G401 (cell line): ENCODE measurements at regions not wholly inside any gene's neighbourhood (a gene's known extent, or its start where the extent isn't known, plus 50 kb on each side); places are given as distances from the start of the nearest gene placed in this dataset.

Experiments
- DNase-seq: peaks from one replicate; pipeline ENCODE4 v3.0.0-alpha.2; 2015; ENCODE audit warnings: low spot score
- in situ Hi-C: cut with HindIII; loops from 2 replicates; pipeline ENCODE4 v1.10.0; 2016; ENCODE audit warnings: low sequenced_read_pairs, mixed read lengths

- in situ Hi-C loops, result no loop called here
- DNase-seq, result no peak
Observed at GRCh38 chr18:54030434-54030833, 194.0 kb downstream of the MBD2 start.

- in situ Hi-C loops, result no loop called here
Observed at GRCh38 chr18:54023471-54023870, 201.0 kb downstream of the MBD2 start.

GRCh38 chr18:54020966-54021365 is 203.5 kb downstream of the MBD2 start:
- DNase-seq, result no peak
- in situ Hi-C loops, result no loop called here

More at GRCh38 chr18:54023471-54023870, 201.0 kb downstream of the MBD2 start:
- no peak for DNase-seq

GRCh38 chr18:54020156-54020745 is 204.2 kb downstream of the MBD2 start:
- DNase-seq, result no peak
- in situ Hi-C loops, result no loop called here

GRCh38 chr18:54019641-54020040 is 204.8 kb downstream of the MBD2 start:
- in situ Hi-C loops, result no loop called here
- DNase-seq, result no peak

GRCh38 chr18:54013452-54013851 is 211.0 kb downstream of the MBD2 start:
- DNase-seq, result no peak
- in situ Hi-C loops, result no loop called here

- DNase-seq, result no peak
- in situ Hi-C loops, result no loop called here
Observed at GRCh38 chr18:54004828-54005227, 219.6 kb downstream of the MBD2 start.

GRCh38 chr18:54003195-54003594 is 221.3 kb downstream of the MBD2 start:
- in situ Hi-C loops, result no loop called here
- no peak for DNase-seq

- no peak for DNase-seq
- in situ Hi-C loops, result no loop called here
Observed at GRCh38 chr18:53997064-53997463, 227.4 kb downstream of the MBD2 start.

- no peak for DNase-seq
- in situ Hi-C loops, result no loop called here
Observed at GRCh38 chr18:53994016-53994415, 230.5 kb downstream of the MBD2 start.

GRCh38 chr18:53991805-53992204 is 232.7 kb downstream of the MBD2 start:
- in situ Hi-C loops, result no loop called here
- no peak for DNase-seq

GRCh38 chr18:53991202-53991601 is 233.3 kb downstream of the MBD2 start:
- in situ Hi-C loops, result no loop called here
- DNase-seq, result no peak

- in situ Hi-C loops, result no loop called here
- no peak for DNase-seq
Observed at GRCh38 chr18:53990485-53990884, 234.0 kb downstream of the MBD2 start.

- DNase-seq, result no peak
- in situ Hi-C loops, result no loop called here
Observed at GRCh38 chr18:53984021-53984420, 240.4 kb downstream of the MBD2 start.

- no peak for DNase-seq
Observed at GRCh38 chr18:53971331-53971730, 253.1 kb downstream of the MBD2 start.

GRCh38 chr18:53952700-53953099 is 271.8 kb downstream of the MBD2 start:
- in situ Hi-C loops, result no loop called here
- no peak for DNase-seq

More at GRCh38 chr18:53971331-53971730, 253.1 kb downstream of the MBD2 start:
- in situ Hi-C loops, result no loop called here

GRCh38 chr18:53950545-53950944 is 273.9 kb downstream of the MBD2 start:
- in situ Hi-C loops, result no loop called here

GRCh38 chr18:53948991-53949390 is 275.5 kb downstream of the MBD2 start:
- DNase-seq, result no peak
- in situ Hi-C loops, result no loop called here

More at GRCh38 chr18:53950545-53950944, 273.9 kb downstream of the MBD2 start:
- DNase-seq, result no peak

GRCh38 chr18:53947092-53947640 is 277.3 kb downstream of the MBD2 start:
- in situ Hi-C loops, result no loop called here
- no peak for DNase-seq

- in situ Hi-C loops, result no loop called here
Observed at GRCh38 chr18:53946594-53946993, 277.9 kb downstream of the MBD2 start.

GRCh38 chr18:53944721-53945120 is 279.7 kb downstream of the MBD2 start:
- no peak for DNase-seq
- in situ Hi-C loops, result no loop called here

More at GRCh38 chr18:53946594-53946993, 277.9 kb downstream of the MBD2 start:
- no peak for DNase-seq
